ENCODE measurements at regions not wholly inside any gene's neighbourhood (a gene's known extent, or its start where the extent isn't known, plus 50 kb on each side); places are given as distances from the start of the nearest gene placed in this dataset. TPM values are rescaled to one million over a fixed set of nuclear protein-coding genes. Genes with fewer than 3 reads are reported as not detected.

GRCh38 chr4:87746001-87746400 is 53.4 kb upstream of the IBSP start:
- no peak overlapping the region for H3K4me2 ChIP-seq (ENCODE audit: low read length)
- intact Hi-C loops (cut with micrococcal nuclease; ENCODE audit: unreplicated experiment): no loop called here
- H3K27ac ChIP-seq (ENCODE audit: low read depth, low read length, poor library complexity, severe bottlenecking): no peak overlapping the region
- no peak for DNase-seq (ENCODE audit: low spot score)
- H3K36me3 ChIP-seq (ENCODE audit: insufficient read depth, low read length): no peaks in the 10 kb centered on the region
- H3K79me2 ChIP-seq (ENCODE audit: insufficient read depth, low read depth, low read length): no peaks in the 10 kb centered on the region
- TF ChIP-seq EZH2phosphoT487 (IDR thresholded peaks at IDR 0.05; ENCODE audit: borderline replicate concordance, low read depth, low read length): no peak
- no peak for TF ChIP-seq CTCF (conservative IDR thresholded peaks at IDR 0.05; ENCODE audit: low read length)
- no peaks in the 10 kb centered on the region for H3K9me3 ChIP-seq (ENCODE audit: low read length)
- no peak overlapping the region for H3K4me3 ChIP-seq (ENCODE audit: low read depth, low read length, poor library complexity, severe bottlenecking)
- CTCF ChIA-PET (ENCODE audit: unreplicated experiment): no interaction called here
- H3K9me2 ChIP-seq (ENCODE audit: insufficient read depth, low read length): no peaks in the 10 kb centered on the region
- H3K4me1 ChIP-seq (ENCODE audit: insufficient read depth, low read length, poor library complexity, severe bottlenecking): no peaks in the 10 kb centered on the region
- no TSS peak for BruUV-seq (replicated peaks)
- H4K20me1 ChIP-seq (ENCODE audit: insufficient read depth, low read length): no peaks in the 10 kb centered on the region
- POLR2A ChIA-PET: no interaction called here
- no peak overlapping the region for H2AFZ ChIP-seq (ENCODE audit: low read length)

Small RNAs in the stretch of these regions (small RNA-seq; reads per million reads assigned to genes)
- not detected for gene RF00019

All from OCI-LY7 (cell line).